Thyroid gland (tissue), 4 donors: ENCODE measurements at regions not wholly inside any gene's neighbourhood (a gene's known extent, or its start where the extent isn't known, plus 50 kb on each side); places are given as distances from the start of the nearest gene placed in this dataset.
"Not testable (repeated sequence)": the region's sequence is repeated elsewhere in the genome, so short reads cannot be mapped to it uniquely, and the experiment has no call there.

Experiments
- DNase-seq, 2 donors: peaks; one replicate each; pipeline ENCODE4 v3.0.0-alpha.2; 2019
- H3K27ac ChIP-seq, 3 donors: fragments of 200-600 bp; sonication (generic); 1 replicate in 2 of 3; 2 replicates in 1 of 3; pipeline ENCODE4 v1.5.1; 2016 to 2019; ENCODE audit warnings: mild to moderate bottlenecking in 1 of 3, moderate library complexity in 1 of 3
- H3K27me3 ChIP-seq: fragments of 200-600 bp; sonication (generic); one replicate; pipeline ENCODE4 v1.5.1; 2019
- H3K36me3 ChIP-seq, 2 donors: fragments of 200-600 bp; sonication (generic); one replicate each; pipeline ENCODE4 v1.5.1; 2016 to 2019
- H3K4me1 ChIP-seq, 2 donors: fragments of 200-600 bp; sonication (generic); one replicate each; pipeline ENCODE4 v1.5.1; 2017 to 2019
- H3K4me3 ChIP-seq, 3 donors: fragments of 200-600 bp; sonication (generic); replicated peaks in 1 of 3; 1 replicate in 2 of 3; 2 replicates in 1 of 3; pipeline ENCODE4 v1.5.1; 2016; ENCODE audit warnings: mild to moderate bottlenecking in 1 of 3
- H3K9me3 ChIP-seq: fragments of 200-600 bp; sonication (generic); one replicate; pipeline ENCODE4 v1.5.1; 2017
- CTCF ChIP-seq, 6 experiments: fragments of 200-600 bp in 3 of 6; fragments of 450-650 bp in 3 of 6; sonication (generic) in 3 of 6; IDR thresholded peaks; one replicate each; pipeline ENCODE4 v1.5.1; 2016 to 2019; ENCODE audit warnings: antibody characterized with exemption in 6 of 6, mild to moderate bottlenecking in 2 of 6, inconsistent platforms in 1 of 6, moderate library complexity in 1 of 6
- POLR2A ChIP-seq, 2 donors: fragments of 450-650 bp; IDR thresholded peaks; one replicate each; pipeline ENCODE4 v1.6.1; 2017; ENCODE audit warnings: antibody characterized with exemption in 2 of 2, mild to moderate bottlenecking in 2 of 2, moderate library complexity in 1 of 2
- WGBS, 2 donors: methylation state at CpG; one replicate each; pipeline ENCODE4 v1.1.5; 2017; 5-methylcytosine and 5-hydroxymethylcytosine counted together
- intact Hi-C: fragments of 100-400 bp; cut with DNase I; formaldehyde crosslinking; loops from one replicate; pipeline ENCODE4 v1.15.1; 2023

DNA sequence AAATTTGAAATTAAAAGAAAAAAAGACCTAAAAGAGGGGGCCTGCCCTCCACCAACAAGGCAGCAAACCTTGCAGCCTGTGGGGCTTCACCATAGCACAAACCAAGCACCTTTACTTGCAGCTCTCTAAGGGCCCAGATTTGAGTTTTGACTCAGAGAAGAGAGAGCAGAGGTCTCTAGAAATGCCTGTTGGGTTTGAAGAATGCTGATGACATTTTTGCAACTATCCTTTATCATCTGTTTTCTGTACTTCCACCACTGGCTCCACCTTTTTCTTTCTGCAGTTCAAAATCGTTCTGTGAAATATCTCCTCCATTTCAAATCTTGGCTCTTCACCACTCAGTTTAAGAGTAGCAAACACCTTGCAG, 83.8 kb upstream of the HMGA2 start:
- H3K36me3 ChIP-seq: no peaks in the 10 kb centered on the region
- WGBS, 2 donors: 19 to 26% methylated on average over 1 of the region's 1 CpG
- H3K27me3 ChIP-seq: no peaks in the 10 kb centered on the region
- no peak for TF ChIP-seq POLR2A (IDR thresholded peaks at IDR 0.05)
- no peak for TF ChIP-seq CTCF (IDR thresholded peaks at IDR 0.05)
- intact Hi-C loops: no loop called here
- no peak for DNase-seq
- H3K4me1 ChIP-seq: peaks cover 3 to 18% of the 10 kb centered on the region in 2 donors
- H3K4me3 ChIP-seq: no peak overlapping the region
- no peaks in the 10 kb centered on the region for H3K9me3 ChIP-seq
- no peak overlapping the region for H3K27ac ChIP-seq

DNA sequence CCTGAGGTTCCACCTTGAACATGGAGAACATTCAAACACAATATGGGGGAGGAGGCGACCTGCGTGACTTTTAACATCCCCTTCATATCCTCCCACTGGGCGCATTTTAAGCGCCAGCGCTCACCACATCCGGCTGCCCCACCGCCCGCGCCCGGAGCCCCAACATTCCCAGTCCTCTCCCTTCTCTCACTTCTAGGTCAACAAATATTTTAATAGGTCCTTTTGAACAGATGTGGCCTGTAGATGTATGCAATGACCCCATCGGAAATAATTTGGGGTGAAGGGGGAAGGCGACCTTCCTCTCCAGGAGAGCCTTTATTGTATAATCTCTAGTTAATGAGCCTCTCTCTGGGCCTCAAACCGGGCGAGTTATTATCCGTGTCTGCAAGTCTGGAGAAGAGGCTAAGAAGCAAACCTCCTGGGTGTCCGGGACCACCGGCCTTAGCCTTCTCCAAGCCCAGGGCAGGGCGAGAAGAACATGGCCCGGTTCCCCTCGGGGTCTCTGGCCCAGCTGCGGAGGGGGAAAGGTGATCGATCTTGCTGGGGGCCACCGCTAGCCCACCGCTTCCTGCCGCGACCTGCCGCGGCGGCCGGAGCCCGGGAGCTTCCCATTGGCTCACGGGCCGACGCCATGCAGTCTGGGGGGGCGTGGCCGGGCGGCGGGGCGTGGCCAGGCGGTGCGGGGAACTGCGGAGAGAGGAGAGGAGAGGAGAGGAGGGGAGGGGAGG, 83.2 kb upstream of the HMGA2 start:
- H3K9me3 ChIP-seq: no peaks in the 10 kb centered on the region
- peak overlapping the region in 1 of 3 donors; percentile 38 for H3K4me3 ChIP-seq
- peaks cover 3 to 18% of the 10 kb centered on the region in 2 donors for H3K4me1 ChIP-seq
- WGBS, 2 donors: 18 to 30% methylated on average over 17 to 20 of the region's 42 CpGs
- no peaks in the 10 kb centered on the region for H3K27me3 ChIP-seq
- peak; percentile 65 to 74 for DNase-seq
- no peaks in the 10 kb centered on the region for H3K36me3 ChIP-seq
- H3K27ac ChIP-seq: no peak overlapping the region
- TF ChIP-seq CTCF (IDR thresholded peaks at IDR 0.05) (no peak), POLR2A (IDR thresholded peaks at IDR 0.05) (no peak)
- intact Hi-C loops: no loop called here

DNA sequence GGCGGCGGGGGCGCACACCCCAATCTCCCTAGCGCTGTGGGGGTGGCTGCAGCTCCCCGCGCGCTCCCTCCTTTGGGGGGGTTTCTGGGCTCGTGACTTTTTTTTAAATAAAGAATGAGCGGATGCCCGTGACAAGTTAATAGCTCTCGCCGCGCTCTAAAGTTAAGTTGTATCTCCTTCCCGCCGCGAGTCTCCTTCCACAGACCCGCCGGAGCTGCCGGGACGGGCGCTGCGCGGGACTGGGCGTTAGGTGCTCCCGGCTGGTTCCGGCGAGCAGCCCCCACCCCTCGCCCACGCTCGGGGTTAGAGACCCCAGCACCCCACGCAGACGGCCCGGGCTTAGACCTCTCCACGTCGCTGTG, 82.6 kb upstream of the HMGA2 start:
- H3K27ac ChIP-seq: no peak overlapping the region
- DNase-seq: peak in 1 of 2 donors; percentile 11

GRCh38 chr12:65742018-65743010, 82.0 kb upstream of the HMGA2 start:
- intact Hi-C loops: no loop called here
- H3K9me3 ChIP-seq: no peaks in the 10 kb centered on the region
- H3K27me3 ChIP-seq: no peaks in the 10 kb centered on the region
- no peak overlapping the region for H3K27ac ChIP-seq
- peaks cover 3 to 18% of the 10 kb centered on the region in 2 donors for H3K4me1 ChIP-seq
- peak overlapping the region; percentile 35 to 48 (median 38) for H3K4me3 ChIP-seq
- 9 to 14% methylated on average over 33 to 57 of the region's 87 CpGs for WGBS, 2 donors
- no peak for TF ChIP-seq CTCF (IDR thresholded peaks at IDR 0.05)
- no peak for TF ChIP-seq POLR2A (IDR thresholded peaks at IDR 0.05)
- peak; percentile 32 to 36 for DNase-seq
- H3K36me3 ChIP-seq: no peaks in the 10 kb centered on the region

More for the DNA sequence above, 82.6 kb upstream of the HMGA2 start:
- peak overlapping the region; percentile 35 to 48 (median 38) for H3K4me3 ChIP-seq
- H3K36me3 ChIP-seq: no peaks in the 10 kb centered on the region
- intact Hi-C loops: no loop called here
- H3K4me1 ChIP-seq: peaks cover 3 to 18% of the 10 kb centered on the region in 2 donors
- no peaks in the 10 kb centered on the region for H3K27me3 ChIP-seq
- no peaks in the 10 kb centered on the region for H3K9me3 ChIP-seq
- 1 to 2% methylated on average over 9 to 23 of the region's 35 CpGs for WGBS, 2 donors
- TF ChIP-seq CTCF (IDR thresholded peaks at IDR 0.05): no peak
- no peak for TF ChIP-seq POLR2A (IDR thresholded peaks at IDR 0.05)

- H3K27me3 ChIP-seq, H3K4me3 ChIP-seq, H3K36me3 ChIP-seq, intact Hi-C loops, H3K27ac ChIP-seq, H3K9me3 ChIP-seq, DNase-seq: not testable (repeated sequence)
- 97% methylated on average over 13 to 25 of the region's 30 CpGs for WGBS, 2 donors
- H3K4me1 ChIP-seq: peaks cover 3 to 18% of the 10 kb centered on the region in 2 donors
Measured at GRCh38 chr12:65744236-65744840, 79.9 kb upstream of the HMGA2 start.
